ENCODE measurements at regions not wholly inside any gene's neighbourhood (a gene's known extent, or its start where the extent isn't known, plus 50 kb on each side); places are given as distances from the start of the nearest gene placed in this dataset.
"Not testable (repeated sequence)": the region's sequence is repeated elsewhere in the genome, so short reads cannot be mapped to it uniquely, and the experiment has no call there.

- H3K9ac ChIP-seq (ENCODE audit: low read length) = no peak overlapping the region
- H3K4me1 ChIP-seq (ENCODE audit: insufficient read depth, low read length) = no peaks in the 10 kb centered on the region
These were observed 440.6 kb downstream of the HS3ST3B1 start for GRCh38 chr17:14741491-14741890.

GRCh38 chr17:14739656-14740431, 439.0 kb downstream of the HS3ST3B1 start:
- Histone ChIP-seq H3K4me3 (ENCODE audit: low read depth in 1 of 2, low read length in 2 of 2) (no peak overlapping the region), H3K9ac (ENCODE audit: low read length) (no peak overlapping the region), H3K27ac (ENCODE audit: low read depth, low read length) (no peak overlapping the region), H3K36me3 (ENCODE audit: insufficient read depth, low read length) (no peaks in the 10 kb centered on the region), H3K9me3 (ENCODE audit: low read length) (no peaks in the 10 kb centered on the region), H3K4me1 (ENCODE audit: insufficient read depth, low read length) (no peaks in the 10 kb centered on the region), H3K27me3 (ENCODE audit: control insufficient read depth in 1 of 2, insufficient read depth in 2 of 2, low read length in 2 of 2) (no peaks in the 10 kb centered on the region)

More at GRCh38 chr17:14741491-14741890, 440.6 kb downstream of the HS3ST3B1 start:
- no peaks in the 10 kb centered on the region for H3K36me3 ChIP-seq (ENCODE audit: insufficient read depth, low read length)
- H3K9me3 ChIP-seq (ENCODE audit: low read length) = no peaks in the 10 kb centered on the region
- H3K27me3 ChIP-seq (ENCODE audit: control insufficient read depth in 1 of 2, insufficient read depth in 2 of 2, low read length in 2 of 2) = no peaks in the 10 kb centered on the region
- no peak overlapping the region for H3K27ac ChIP-seq (ENCODE audit: low read depth, low read length)
- H3K4me3 ChIP-seq (ENCODE audit: low read depth in 1 of 2, low read length in 2 of 2) = no peak overlapping the region

GRCh38 chr17:14738652-14738988, 437.7 kb downstream of the HS3ST3B1 start:
- no peaks in the 10 kb centered on the region for H3K4me1 ChIP-seq (ENCODE audit: insufficient read depth, low read length)
- H3K9me3 ChIP-seq (ENCODE audit: low read length) = no peaks in the 10 kb centered on the region
- no peak overlapping the region for H3K9ac ChIP-seq (ENCODE audit: low read length)
- H3K4me3 ChIP-seq (ENCODE audit: low read depth in 1 of 2, low read length in 2 of 2) = no peak overlapping the region
- no peak overlapping the region for H3K27ac ChIP-seq (ENCODE audit: low read depth, low read length)
- H3K27me3 ChIP-seq (ENCODE audit: control insufficient read depth in 1 of 2, insufficient read depth in 2 of 2, low read length in 2 of 2) = no peaks in the 10 kb centered on the region
- H3K36me3 ChIP-seq (ENCODE audit: insufficient read depth, low read length) = no peaks in the 10 kb centered on the region

- Histone ChIP-seq H3K36me3 (ENCODE audit: insufficient read depth, low read length) (no peaks in the 10 kb centered on the region), H3K27me3 (ENCODE audit: control insufficient read depth in 1 of 2, insufficient read depth in 2 of 2, low read length in 2 of 2) (no peaks in the 10 kb centered on the region), H3K4me3 (ENCODE audit: low read depth in 1 of 2, low read length in 2 of 2) (no peak overlapping the region), H3K9me3 (ENCODE audit: low read length) (no peaks in the 10 kb centered on the region), H3K27ac (ENCODE audit: low read depth, low read length) (no peak overlapping the region), H3K4me1 (ENCODE audit: insufficient read depth, low read length) (no peaks in the 10 kb centered on the region), H3K9ac (ENCODE audit: low read length) (no peak overlapping the region)
These were observed 437.2 kb downstream of the HS3ST3B1 start for GRCh38 chr17:14737984-14738651.

GRCh38 chr17:14736631-14737030, 435.8 kb downstream of the HS3ST3B1 start:
- H3K9ac ChIP-seq (ENCODE audit: low read length) = no peak overlapping the region
- no peak overlapping the region for H3K27ac ChIP-seq (ENCODE audit: low read depth, low read length)
- H3K27me3 ChIP-seq (ENCODE audit: control insufficient read depth in 1 of 2, insufficient read depth in 2 of 2, low read length in 2 of 2) = no peaks in the 10 kb centered on the region
- H3K9me3 ChIP-seq (ENCODE audit: low read length) = no peaks in the 10 kb centered on the region
- no peaks in the 10 kb centered on the region for H3K4me1 ChIP-seq (ENCODE audit: insufficient read depth, low read length)
- H3K36me3 ChIP-seq (ENCODE audit: insufficient read depth, low read length) = no peaks in the 10 kb centered on the region
- no peak overlapping the region for H3K4me3 ChIP-seq (ENCODE audit: low read depth in 1 of 2, low read length in 2 of 2)

- H3K4me3 ChIP-seq (ENCODE audit: low read depth in 1 of 2, low read length in 2 of 2) = no peak overlapping the region
- H3K9me3 ChIP-seq (ENCODE audit: low read length) = no peaks in the 10 kb centered on the region
- no peak overlapping the region for H3K9ac ChIP-seq (ENCODE audit: low read length)
- no peaks in the 10 kb centered on the region for H3K27me3 ChIP-seq (ENCODE audit: control insufficient read depth in 1 of 2, insufficient read depth in 2 of 2, low read length in 2 of 2)
- H3K4me1 ChIP-seq (ENCODE audit: insufficient read depth, low read length) = no peaks in the 10 kb centered on the region
- no peak overlapping the region for H3K27ac ChIP-seq (ENCODE audit: low read depth, low read length)
- H3K36me3 ChIP-seq (ENCODE audit: insufficient read depth, low read length) = no peaks in the 10 kb centered on the region
These were observed 432.5 kb downstream of the HS3ST3B1 start for GRCh38 chr17:14733376-14733775.

- Histone ChIP-seq H3K4me3 (ENCODE audit: low read depth in 1 of 2, low read length in 2 of 2) (no peak overlapping the region), H3K9me3 (ENCODE audit: low read length) (no peaks in the 10 kb centered on the region), H3K9ac (ENCODE audit: low read length) (no peak overlapping the region), H3K27ac (ENCODE audit: low read depth, low read length) (no peak overlapping the region), H3K27me3 (ENCODE audit: control insufficient read depth in 1 of 2, insufficient read depth in 2 of 2, low read length in 2 of 2) (no peaks in the 10 kb centered on the region), H3K36me3 (ENCODE audit: insufficient read depth, low read length) (no peaks in the 10 kb centered on the region), H3K4me1 (ENCODE audit: insufficient read depth, low read length) (no peaks in the 10 kb centered on the region)
These were observed 431.3 kb downstream of the HS3ST3B1 start for GRCh38 chr17:14732211-14732610.

GRCh38 chr17:14731591-14731990, 430.7 kb downstream of the HS3ST3B1 start:
- H3K4me3 ChIP-seq (ENCODE audit: low read depth in 1 of 2, low read length in 2 of 2) = no peak overlapping the region
- no peak overlapping the region for H3K27ac ChIP-seq (ENCODE audit: low read depth, low read length)
- H3K4me1 ChIP-seq (ENCODE audit: insufficient read depth, low read length) = no peaks in the 10 kb centered on the region
- no peak overlapping the region for H3K9ac ChIP-seq (ENCODE audit: low read length)
- H3K9me3 ChIP-seq (ENCODE audit: low read length) = no peaks in the 10 kb centered on the region
- H3K27me3 ChIP-seq (ENCODE audit: control insufficient read depth in 1 of 2, insufficient read depth in 2 of 2, low read length in 2 of 2) = no peaks in the 10 kb centered on the region
- no peaks in the 10 kb centered on the region for H3K36me3 ChIP-seq (ENCODE audit: insufficient read depth, low read length)

- Histone ChIP-seq H3K4me3 (ENCODE audit: low read depth in 1 of 2, low read length in 2 of 2) (no peak overlapping the region), H3K27me3 (ENCODE audit: control insufficient read depth in 1 of 2, insufficient read depth in 2 of 2, low read length in 2 of 2) (no peaks in the 10 kb centered on the region), H3K36me3 (ENCODE audit: insufficient read depth, low read length) (no peaks in the 10 kb centered on the region), H3K9me3 (ENCODE audit: low read length) (no peaks in the 10 kb centered on the region), H3K9ac (ENCODE audit: low read length) (no peak overlapping the region), H3K27ac (ENCODE audit: low read depth, low read length) (no peak overlapping the region), H3K4me1 (ENCODE audit: insufficient read depth, low read length) (no peaks in the 10 kb centered on the region)
These were observed 429.9 kb downstream of the HS3ST3B1 start for GRCh38 chr17:14730821-14731220.

- H3K4me1 ChIP-seq (ENCODE audit: insufficient read depth, low read length) = no peaks in the 10 kb centered on the region
- no peaks in the 10 kb centered on the region for H3K36me3 ChIP-seq (ENCODE audit: insufficient read depth, low read length)
- H3K9ac ChIP-seq (ENCODE audit: low read length) = no peak overlapping the region
- no peaks in the 10 kb centered on the region for H3K27me3 ChIP-seq (ENCODE audit: control insufficient read depth in 1 of 2, insufficient read depth in 2 of 2, low read length in 2 of 2)
- no peak overlapping the region for H3K4me3 ChIP-seq (ENCODE audit: low read depth in 1 of 2, low read length in 2 of 2)
- no peak overlapping the region for H3K27ac ChIP-seq (ENCODE audit: low read depth, low read length)
- H3K9me3 ChIP-seq (ENCODE audit: low read length) = no peaks in the 10 kb centered on the region
These were observed 424.8 kb downstream of the HS3ST3B1 start for GRCh38 chr17:14725729-14726128.

GRCh38 chr17:14724770-14725169, 423.9 kb downstream of the HS3ST3B1 start:
- H3K4me1 ChIP-seq (ENCODE audit: insufficient read depth, low read length) = no peaks in the 10 kb centered on the region
- H3K9ac ChIP-seq (ENCODE audit: low read length) = no peak overlapping the region
- H3K27me3 ChIP-seq (ENCODE audit: control insufficient read depth in 1 of 2, insufficient read depth in 2 of 2, low read length in 2 of 2) = no peaks in the 10 kb centered on the region
- H3K36me3 ChIP-seq (ENCODE audit: insufficient read depth, low read length) = no peaks in the 10 kb centered on the region
- H3K4me3 ChIP-seq (ENCODE audit: low read depth in 1 of 2, low read length in 2 of 2) = no peak overlapping the region
- H3K27ac ChIP-seq (ENCODE audit: low read depth, low read length) = no peak overlapping the region
- no peaks in the 10 kb centered on the region for H3K9me3 ChIP-seq (ENCODE audit: low read length)

GRCh38 chr17:14723349-14723748, 422.5 kb downstream of the HS3ST3B1 start:
- not testable (repeated sequence) for H3K9me3 ChIP-seq (ENCODE audit: low read length); H3K27ac ChIP-seq (ENCODE audit: low read depth, low read length); H3K4me1 ChIP-seq (ENCODE audit: insufficient read depth, low read length); H3K9ac ChIP-seq (ENCODE audit: low read length); H3K27me3 ChIP-seq (ENCODE audit: control insufficient read depth in 1 of 2, insufficient read depth in 2 of 2, low read length in 2 of 2); H3K4me3 ChIP-seq (ENCODE audit: low read depth in 1 of 2, low read length in 2 of 2); H3K36me3 ChIP-seq (ENCODE audit: insufficient read depth, low read length)
